PC-9 (cell line): ENCODE measurements at regions not wholly inside any gene's neighbourhood (a gene's known extent, or its start where the extent isn't known, plus 50 kb on each side); places are given as distances from the start of the nearest gene placed in this dataset.

Experiments used
- CTCF ChIP-seq: fragments of 200-600 bp; sonication (generic); conservative IDR thresholded peaks from 2 replicates; pipeline ENCODE4 v1.6.1; 2017; ENCODE audit warnings: mixed run types, antibody characterized with exemption, mild to moderate bottlenecking, moderate library complexity
- EZH2 ChIP-seq: fragments of 200-600 bp; sonication (generic); IDR thresholded peaks from 2 replicates; pipeline ENCODE4 v1.8.0; 2017; ENCODE audit warnings: antibody characterized with exemption, low read depth

GRCh38 chr2:21945658-21946057 lies 821.9 kb downstream of the TDRD15 start:
- TF ChIP-seq CTCF, result no peak
- no peak for TF ChIP-seq EZH2
